ES-I3 (cell line): ENCODE measurements at regions not wholly inside any gene's neighbourhood (a gene's known extent, or its start where the extent isn't known, plus 50 kb on each side); places are given as distances from the start of the nearest gene placed in this dataset.

ENCODE experiments used
- H3K36me3 ChIP-seq: 2 replicates; pipeline ENCODE4 v1.6.1; 2013; ENCODE audit warnings: mild to moderate bottlenecking, low read length, control low read depth, moderate library complexity; ENCODE audit not compliant: insufficient read depth
- H3K4me1 ChIP-seq: 2 replicates; pipeline ENCODE4 v1.6.1; 2013; ENCODE audit warnings: mild to moderate bottlenecking, control low read depth, low read length; ENCODE audit not compliant: insufficient read depth
- H3K9ac ChIP-seq: 2 replicates; pipeline ENCODE4 v1.6.1; 2013; ENCODE audit warnings: low read depth, mild to moderate bottlenecking, low read length, moderate library complexity
- H3K9me3 ChIP-seq: 2 replicates; pipeline ENCODE4 v1.6.1; 2013; ENCODE audit warnings: mild to moderate bottlenecking, low read length, moderate library complexity; ENCODE audit not compliant: control insufficient read depth, insufficient read depth

GRCh38 chr4:104726002-104726401, 231.3 kb upstream of the CXXC4 start:
- Histone ChIP-seq H3K4me1 (no peaks in the 10 kb centered on the region), H3K9me3 (no peaks in the 10 kb centered on the region), H3K9ac (no peak overlapping the region), H3K36me3 (no peaks in the 10 kb centered on the region)

- H3K36me3 ChIP-seq, result no peaks in the 10 kb centered on the region
- no peaks in the 10 kb centered on the region for H3K4me1 ChIP-seq
- H3K9ac ChIP-seq, result no peak overlapping the region
- H3K9me3 ChIP-seq, result no peaks in the 10 kb centered on the region
Measured at GRCh38 chr4:104727643-104728042, 232.9 kb upstream of the CXXC4 start.

- Histone ChIP-seq H3K4me1 (no peaks in the 10 kb centered on the region), H3K9me3 (no peaks in the 10 kb centered on the region), H3K36me3 (no peaks in the 10 kb centered on the region), H3K9ac (no peak overlapping the region)
Measured at GRCh38 chr4:104728380-104729122, 233.9 kb upstream of the CXXC4 start.

- Histone ChIP-seq H3K9ac (no peak overlapping the region), H3K9me3 (no peaks in the 10 kb centered on the region), H3K4me1 (no peaks in the 10 kb centered on the region), H3K36me3 (no peaks in the 10 kb centered on the region)
Measured at GRCh38 chr4:104732766-104733165, 238.1 kb upstream of the CXXC4 start.

GRCh38 chr4:104735174-104735573, 240.5 kb upstream of the CXXC4 start:
- Histone ChIP-seq H3K4me1 (peaks cover 3% of the 10 kb centered on the region; the same call in 1 of the 2 replicates), H3K36me3 (no peaks in the 10 kb centered on the region), H3K9me3 (no peaks in the 10 kb centered on the region), H3K9ac (no peak overlapping the region)

- no peaks in the 10 kb centered on the region for H3K36me3 ChIP-seq
- no peaks in the 10 kb centered on the region for H3K9me3 ChIP-seq
- peaks cover 3% of the 10 kb centered on the region; the same call in 1 of the 2 replicates for H3K4me1 ChIP-seq
- no peak overlapping the region for H3K9ac ChIP-seq
Measured at GRCh38 chr4:104740161-104740560, 245.5 kb upstream of the CXXC4 start.

GRCh38 chr4:104743215-104743653, 248.5 kb upstream of the CXXC4 start:
- H3K36me3 ChIP-seq, result no peaks in the 10 kb centered on the region
- peaks cover under 1% of the 10 kb centered on the region; the same call in 1 of the 2 replicates for H3K4me1 ChIP-seq
- H3K9ac ChIP-seq, result no peak overlapping the region
- H3K9me3 ChIP-seq, result no peaks in the 10 kb centered on the region

- no peaks in the 10 kb centered on the region for H3K36me3 ChIP-seq
- no peaks in the 10 kb centered on the region for H3K9me3 ChIP-seq
- no peak overlapping the region for H3K9ac ChIP-seq
- H3K4me1 ChIP-seq, result no peaks in the 10 kb centered on the region
Measured at GRCh38 chr4:104747635-104748034, 252.9 kb upstream of the CXXC4 start.

GRCh38 chr4:104749062-104749461, 254.4 kb upstream of the CXXC4 start:
- Histone ChIP-seq H3K9ac (no peak overlapping the region), H3K36me3 (no peaks in the 10 kb centered on the region)

GRCh38 chr4:104750008-104750407, 255.3 kb upstream of the CXXC4 start:
- Histone ChIP-seq H3K9ac (no peak overlapping the region), H3K9me3 (no peaks in the 10 kb centered on the region), H3K4me1 (no peaks in the 10 kb centered on the region), H3K36me3 (no peaks in the 10 kb centered on the region)

More at GRCh38 chr4:104749062-104749461, 254.4 kb upstream of the CXXC4 start:
- H3K9me3 ChIP-seq, result no peaks in the 10 kb centered on the region
- H3K4me1 ChIP-seq, result no peaks in the 10 kb centered on the region

GRCh38 chr4:104751468-104751867, 256.8 kb upstream of the CXXC4 start:
- H3K9me3 ChIP-seq, result no peaks in the 10 kb centered on the region
- H3K4me1 ChIP-seq, result no peaks in the 10 kb centered on the region
- no peak overlapping the region for H3K9ac ChIP-seq
- H3K36me3 ChIP-seq, result no peaks in the 10 kb centered on the region

GRCh38 chr4:104752337-104752736, 257.6 kb upstream of the CXXC4 start:
- H3K4me1 ChIP-seq, result no peaks in the 10 kb centered on the region
- H3K36me3 ChIP-seq, result no peaks in the 10 kb centered on the region
- no peaks in the 10 kb centered on the region for H3K9me3 ChIP-seq
- H3K9ac ChIP-seq, result no peak overlapping the region

- Histone ChIP-seq H3K4me1 (no peaks in the 10 kb centered on the region; the same call in 1 of the 2 replicates), H3K9ac (no peak overlapping the region)
Measured at GRCh38 chr4:104756837-104757236, 262.1 kb upstream of the CXXC4 start.

GRCh38 chr4:104758574-104758973, 263.9 kb upstream of the CXXC4 start:
- Histone ChIP-seq H3K36me3 (no peaks in the 10 kb centered on the region), H3K9ac (no peak overlapping the region), H3K9me3 (no peaks in the 10 kb centered on the region), H3K4me1 (no peaks in the 10 kb centered on the region; the same call in 1 of the 2 replicates)

More at GRCh38 chr4:104756837-104757236, 262.1 kb upstream of the CXXC4 start:
- no peaks in the 10 kb centered on the region for H3K9me3 ChIP-seq
- H3K36me3 ChIP-seq, result no peaks in the 10 kb centered on the region

GRCh38 chr4:104763554-104764222, 269.0 kb upstream of the CXXC4 start:
- H3K9me3 ChIP-seq, result no peaks in the 10 kb centered on the region
- H3K9ac ChIP-seq, result no peak overlapping the region
- no peaks in the 10 kb centered on the region for H3K36me3 ChIP-seq
- no peaks in the 10 kb centered on the region; the same call in 1 of the 2 replicates for H3K4me1 ChIP-seq
